MM.1S (cell line): ENCODE measurements at regions not wholly inside any gene's neighbourhood (a gene's known extent, or its start where the extent isn't known, plus 50 kb on each side); places are given as distances from the start of the nearest gene placed in this dataset.

Source experiments
- DNase-seq: peaks from one replicate; pipeline ENCODE4 v3.0.0-alpha.2; 2015
- H2AFZ ChIP-seq: fragments of 300-600 bp; sonication (generic); 2 replicates; pipeline ENCODE4 v1.6.0; 2016; ENCODE audit warnings: antibody characterized with exemption, low read length
- H3F3A ChIP-seq: fragments of 300-600 bp; sonication (generic); 2 replicates; pipeline ENCODE4 v1.6.1; 2016; ENCODE audit warnings: mild to moderate bottlenecking, antibody characterized with exemption, low read length, moderate library complexity, mixed read lengths; ENCODE audit not compliant: insufficient read depth
- H3K27ac ChIP-seq: fragments of 300-600 bp; sonication (generic); 2 replicates; pipeline ENCODE4 v1.5.1; 2016; ENCODE audit warnings: mild to moderate bottlenecking, low read length
- H3K27me3 ChIP-seq: fragments of 300-600 bp; sonication (generic); replicated peaks from 2 replicates; pipeline ENCODE4 v1.6.0; 2016; ENCODE audit warnings: low read length; ENCODE audit not compliant: insufficient read depth
- H3K36me3 ChIP-seq: fragments of 300-600 bp; sonication (generic); replicated peaks from 2 replicates; pipeline ENCODE4 v1.6.1; 2016; ENCODE audit warnings: mild to moderate bottlenecking, low read length, mixed read lengths; ENCODE audit not compliant: insufficient read depth
- H3K4me1 ChIP-seq: fragments of 300-600 bp; sonication (generic); 2 replicates; pipeline ENCODE4 v1.6.1; 2016; ENCODE audit warnings: low read length, mixed read lengths
- H3K4me2 ChIP-seq: fragments of 300-600 bp; sonication (generic); 2 replicates; pipeline ENCODE4 v1.6.0; 2016; ENCODE audit warnings: low read depth, low read length
- H3K4me3 ChIP-seq: fragments of 300-600 bp; sonication (generic); 2 replicates; pipeline ENCODE4 v1.5.1; 2016; ENCODE audit warnings: low read length, mixed read lengths
- H3K79me2 ChIP-seq: fragments of 300-600 bp; sonication (generic); 2 replicates; pipeline ENCODE4 v1.6.1; 2016; ENCODE audit warnings: mixed run types, low read length, mixed read lengths
- H3K9ac ChIP-seq: fragments of 300-600 bp; sonication (generic); 2 replicates; pipeline ENCODE4 v1.6.1; 2016; ENCODE audit warnings: low read length, mixed read lengths
- H3K9me2 ChIP-seq: fragments of 300-600 bp; sonication (generic); replicated peaks from 2 replicates; pipeline ENCODE4 v1.6.1; 2016; ENCODE audit warnings: mild to moderate bottlenecking, low read length, mixed read lengths; ENCODE audit not compliant: insufficient read depth
- H3K9me3 ChIP-seq: fragments of 300-600 bp; sonication (generic); replicated peaks from 2 replicates; pipeline ENCODE4 v1.6.1; 2016; ENCODE audit warnings: mild to moderate bottlenecking, low read length, mixed read lengths; ENCODE audit not compliant: insufficient read depth
- H4K20me1 ChIP-seq: fragments of 300-600 bp; sonication (generic); 2 replicates; pipeline ENCODE4 v1.6.1; 2016; ENCODE audit warnings: mild to moderate bottlenecking, low read length, moderate library complexity, mixed read lengths; ENCODE audit not compliant: insufficient read depth
- CTCF ChIP-seq: fragments of 300-600 bp; sonication (generic); IDR thresholded peaks from 2 replicates; pipeline ENCODE4 v1.5.1; 2016; ENCODE audit warnings: antibody characterized with exemption, low read length, mixed read lengths
- EZH2 ChIP-seq: fragments of 300-600 bp; sonication (generic); optimal IDR thresholded peaks from 2 replicates; pipeline ENCODE3; 2017; ENCODE audit warnings: low read depth, mild to moderate bottlenecking, antibody characterized with exemption, low read length, mixed read lengths
- EZH2phosphoT487 ChIP-seq: fragments of 300-600 bp; sonication (generic); IDR thresholded peaks from 2 replicates; pipeline ENCODE4 v1.6.1; 2018; ENCODE audit warnings: antibody characterized with exemption, low read length

GRCh38 chr4:117793845-117794480, 240.3 kb upstream of the NDST3 start:
- no peak overlapping the region for H2AFZ ChIP-seq
- no peaks in the 10 kb centered on the region for H3K27me3 ChIP-seq

GRCh38 chr4:117796677-117797076, 237.6 kb upstream of the NDST3 start:
- Histone ChIP-seq H3F3A (no peaks in the 10 kb centered on the region), H3K4me1 (no peaks in the 10 kb centered on the region), H4K20me1 (no peaks in the 10 kb centered on the region), H3K9me2 (no peaks in the 10 kb centered on the region), H2AFZ (no peak overlapping the region), H3K27me3 (no peaks in the 10 kb centered on the region), H3K27ac (no peak overlapping the region), H3K4me3 (no peak overlapping the region), H3K9me3 (no peaks in the 10 kb centered on the region), H3K79me2 (no peaks in the 10 kb centered on the region), H3K4me2 (no peak overlapping the region), H3K36me3 (no peaks in the 10 kb centered on the region), H3K9ac (no peak overlapping the region)
- TF ChIP-seq EZH2 (no peak), EZH2phosphoT487 (no peak), CTCF (no peak)
- no peak for DNase-seq

More at GRCh38 chr4:117793845-117794480, 240.3 kb upstream of the NDST3 start:
- no peaks in the 10 kb centered on the region for H3F3A ChIP-seq
- H3K9ac ChIP-seq, result no peak overlapping the region
- no peak overlapping the region for H3K4me3 ChIP-seq
- DNase-seq, result no peak
- H3K27ac ChIP-seq, result no peak overlapping the region
- no peaks in the 10 kb centered on the region for H3K79me2 ChIP-seq
- no peaks in the 10 kb centered on the region for H4K20me1 ChIP-seq
- H3K9me2 ChIP-seq, result no peaks in the 10 kb centered on the region
- H3K36me3 ChIP-seq, result no peaks in the 10 kb centered on the region
- TF ChIP-seq CTCF, result no peak
- no peak for TF ChIP-seq EZH2phosphoT487
- no peak for TF ChIP-seq EZH2
- H3K4me2 ChIP-seq, result no peak overlapping the region
- no peaks in the 10 kb centered on the region for H3K4me1 ChIP-seq
- H3K9me3 ChIP-seq, result no peaks in the 10 kb centered on the region

GRCh38 chr4:117800636-117801035, 233.7 kb upstream of the NDST3 start:
- no peak for DNase-seq
- H4K20me1 ChIP-seq, result no peaks in the 10 kb centered on the region
- no peak overlapping the region for H3K27ac ChIP-seq
- H3K9ac ChIP-seq, result no peak overlapping the region
- no peak overlapping the region for H3K4me2 ChIP-seq
- no peaks in the 10 kb centered on the region for H3K9me3 ChIP-seq
- no peaks in the 10 kb centered on the region for H3K4me1 ChIP-seq
- H3F3A ChIP-seq, result no peaks in the 10 kb centered on the region
- H3K4me3 ChIP-seq, result no peak overlapping the region
- no peaks in the 10 kb centered on the region for H3K27me3 ChIP-seq
- H2AFZ ChIP-seq, result no peak overlapping the region
- no peaks in the 10 kb centered on the region for H3K79me2 ChIP-seq
- no peaks in the 10 kb centered on the region for H3K9me2 ChIP-seq
- TF ChIP-seq EZH2phosphoT487 (no peak), EZH2 (no peak), CTCF (no peak)
- H3K36me3 ChIP-seq, result no peaks in the 10 kb centered on the region
